ENCODE measurements at regions not wholly inside any gene's neighbourhood (a gene's known extent, or its start where the extent isn't known, plus 50 kb on each side); places are given as distances from the start of the nearest gene placed in this dataset.

DNA sequence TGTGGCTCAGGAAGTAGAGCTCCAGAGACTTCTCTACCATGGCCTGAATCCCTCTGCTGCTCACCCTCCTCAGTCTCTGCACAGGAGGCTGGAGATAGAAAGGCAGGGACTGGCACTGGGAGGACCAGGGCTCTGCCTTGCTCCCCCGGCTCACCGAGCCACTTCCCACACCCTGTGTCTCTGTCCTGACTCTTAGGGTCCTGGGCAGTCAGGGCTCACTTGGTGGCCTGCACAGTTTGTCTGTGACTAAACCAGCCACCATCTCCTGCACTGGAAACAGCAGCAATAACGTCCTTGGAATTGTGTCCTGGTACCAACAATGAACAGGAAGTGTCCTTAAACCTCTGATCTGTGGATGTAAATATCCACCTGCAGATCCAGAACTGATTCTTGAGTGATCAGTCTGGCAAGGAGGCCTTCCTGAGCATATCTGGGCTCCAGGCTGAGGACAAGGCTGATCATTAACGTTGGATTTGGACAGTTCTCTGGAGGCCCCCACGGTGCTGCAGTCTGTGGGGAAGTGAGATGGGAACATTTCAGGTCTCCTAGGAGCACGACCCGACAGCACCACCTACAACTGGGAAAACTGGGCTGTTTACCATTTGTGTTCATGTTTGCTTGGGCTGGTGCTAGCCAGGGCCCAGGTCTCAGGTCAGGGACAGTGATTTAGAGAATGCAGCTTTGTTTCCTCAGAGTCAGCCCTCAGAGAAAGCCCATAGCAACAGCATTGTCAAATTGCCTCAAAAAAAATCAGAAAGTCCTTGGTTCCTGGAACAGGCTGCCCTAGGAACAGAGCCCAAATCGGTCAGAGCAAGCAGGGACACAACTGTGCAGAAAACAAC, 82.5 kb downstream of the ZNF280B start:
- CTCF ChIA-PET (ENCODE audit: partially characterized antibody): interaction anchor here (1.6 kb wide), 1 partner anchor 11 kb away, joined by 4 read pairs; no protein-coding TSS in a partner anchor
- H3K27ac Mint-ChIP-seq: no peak overlapping the region
- no peaks in the 10 kb centered on the region for H3K36me3 ChIP-seq (ENCODE audit: insufficient read depth, low read length)
- H3K9me3 Mint-ChIP-seq: no peaks in the 10 kb centered on the region
- H3K27me3 Mint-ChIP-seq: peaks cover 6 to 22% of the 10 kb centered on the region in 2 donors
- H3K9me3 ChIP-seq (ENCODE audit: control insufficient read depth in 1 of 2, low read length in 2 of 2): no peaks in the 10 kb centered on the region
- H3K27ac ChIP-seq (ENCODE audit: low read depth, low read length): no peak overlapping the region
- H3K4me1 Mint-ChIP-seq: no peaks in the 10 kb centered on the region
- no peak overlapping the region for H3K4me3 Mint-ChIP-seq
- no peaks in the 10 kb centered on the region for H3K4me1 ChIP-seq (ENCODE audit: insufficient read depth, low read length)
- POLR2A ChIA-PET (ENCODE audit: partially characterized antibody): no interaction called here
- intact Hi-C loops (cut with micrococcal nuclease): no loop called here
- H3K27me3 ChIP-seq (ENCODE audit: insufficient read depth, low read length): no peaks in the 10 kb centered on the region
- no peaks in the 10 kb centered on the region for H3K36me3 Mint-ChIP-seq
- no peak overlapping the region for H3K4me3 ChIP-seq (ENCODE audit: low read length in 2 of 2)
- DNase-seq: no peak

DNA sequence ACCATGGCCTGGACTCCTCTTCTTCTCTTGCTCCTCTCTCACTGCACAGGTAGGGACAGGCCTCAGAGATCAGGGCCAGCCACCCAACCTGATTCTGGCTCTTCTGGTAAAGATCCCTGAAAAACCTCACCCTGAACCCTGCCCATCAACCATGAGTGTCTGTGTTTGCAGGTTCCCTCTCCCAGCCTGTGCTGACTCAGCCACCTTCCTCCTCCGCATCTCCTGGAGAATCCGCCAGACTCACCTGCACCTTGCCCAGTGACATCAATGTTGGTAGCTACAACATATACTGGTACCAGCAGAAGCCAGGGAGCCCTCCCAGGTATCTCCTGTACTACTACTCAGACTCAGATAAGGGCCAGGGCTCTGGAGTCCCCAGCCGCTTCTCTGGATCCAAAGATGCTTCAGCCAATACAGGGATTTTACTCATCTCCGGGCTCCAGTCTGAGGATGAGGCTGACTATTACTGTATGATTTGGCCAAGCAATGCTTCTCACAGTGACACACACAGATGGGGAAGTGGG, 80.9 kb downstream of the ZNF280B start:
- Histone ChIP-seq H3K4me3 (ENCODE audit: low read length in 2 of 2) (no peak overlapping the region), H3K36me3 (ENCODE audit: insufficient read depth, low read length) (no peaks in the 10 kb centered on the region), H3K27ac (ENCODE audit: low read depth, low read length) (no peak overlapping the region), H3K4me1 (ENCODE audit: insufficient read depth, low read length) (no peaks in the 10 kb centered on the region), H3K9me3 (ENCODE audit: control insufficient read depth in 1 of 2, low read length in 2 of 2) (no peaks in the 10 kb centered on the region), H3K27me3 (ENCODE audit: insufficient read depth, low read length) (no peaks in the 10 kb centered on the region)
- POLR2A ChIA-PET (ENCODE audit: partially characterized antibody): no interaction called here
- Mint-ChIP-seq H3K4me3 (no peak overlapping the region), H3K4me1 (no peaks in the 10 kb centered on the region), H3K27me3 (peaks cover 6 to 17% of the 10 kb centered on the region in 2 donors), H3K9me3 (no peaks in the 10 kb centered on the region), H3K27ac (no peak overlapping the region), H3K36me3 (no peaks in the 10 kb centered on the region)
- intact Hi-C loops (cut with micrococcal nuclease): no loop called here
- CTCF ChIA-PET (ENCODE audit: partially characterized antibody): no interaction called here
- no peak for DNase-seq

DNA sequence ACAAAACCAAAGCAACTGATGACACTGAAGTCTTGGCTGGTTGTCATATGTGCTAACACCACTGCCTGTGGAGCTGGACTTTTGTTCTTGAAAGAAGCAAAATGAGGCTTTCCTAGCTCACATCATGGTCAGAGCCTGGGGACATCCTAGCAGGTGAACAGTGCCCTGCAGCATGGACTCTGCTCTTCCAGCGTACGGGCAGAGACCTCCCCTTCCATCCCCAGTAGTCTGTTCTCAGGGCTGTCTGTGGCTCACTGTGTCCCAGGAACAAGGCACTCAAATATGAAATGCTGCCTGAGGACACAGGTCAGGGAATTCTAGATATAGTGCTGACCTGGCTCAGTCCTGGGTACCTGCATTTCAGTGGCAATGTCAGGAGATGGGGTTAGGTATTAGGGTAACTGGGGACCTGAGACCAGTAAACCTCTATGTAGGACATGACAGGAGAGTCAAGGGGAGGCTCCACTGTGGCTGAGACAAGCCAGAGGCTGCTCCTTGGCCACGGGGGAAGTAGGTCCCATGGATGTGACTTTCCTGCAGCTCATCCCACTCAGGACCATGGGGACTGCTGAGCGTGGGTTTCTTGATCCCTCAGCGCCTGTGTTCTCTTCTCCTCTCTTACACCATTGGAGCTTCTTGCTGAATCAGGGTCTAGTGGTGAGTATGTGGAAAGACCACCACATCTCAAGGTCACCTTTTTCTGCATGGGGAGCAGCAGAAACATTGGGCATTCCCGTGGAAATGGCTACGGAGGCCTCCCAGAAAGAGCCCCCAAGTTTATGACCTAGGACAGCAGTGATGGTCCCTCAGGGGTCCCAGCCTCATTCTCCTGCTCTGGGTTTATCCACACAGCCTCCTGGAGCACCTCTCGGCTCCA, 80.1 kb downstream of the ZNF280B start:
- Histone ChIP-seq H3K27me3 (ENCODE audit: insufficient read depth, low read length) (no peaks in the 10 kb centered on the region), H3K36me3 (ENCODE audit: insufficient read depth, low read length) (no peaks in the 10 kb centered on the region), H3K9me3 (ENCODE audit: control insufficient read depth in 1 of 2, low read length in 2 of 2) (no peaks in the 10 kb centered on the region), H3K4me1 (ENCODE audit: insufficient read depth, low read length) (no peaks in the 10 kb centered on the region), H3K4me3 (ENCODE audit: low read length in 2 of 2) (no peak overlapping the region), H3K27ac (ENCODE audit: low read depth, low read length) (no peak overlapping the region)
- Mint-ChIP-seq H3K9me3 (no peaks in the 10 kb centered on the region), H3K27me3 (peaks cover 6 to 14% of the 10 kb centered on the region in 2 donors), H3K36me3 (no peaks in the 10 kb centered on the region), H3K27ac (no peak overlapping the region), H3K4me1 (no peaks in the 10 kb centered on the region), H3K4me3 (no peak overlapping the region)
- POLR2A ChIA-PET (ENCODE audit: partially characterized antibody): no interaction called here
- CTCF ChIA-PET (ENCODE audit: partially characterized antibody): interaction anchor here (0.8 kb wide), 1 partner anchor 28 kb away, joined by 3 read pairs; no protein-coding TSS in a partner anchor
- intact Hi-C loops (cut with micrococcal nuclease): no loop called here
- no peak for DNase-seq

DNA sequence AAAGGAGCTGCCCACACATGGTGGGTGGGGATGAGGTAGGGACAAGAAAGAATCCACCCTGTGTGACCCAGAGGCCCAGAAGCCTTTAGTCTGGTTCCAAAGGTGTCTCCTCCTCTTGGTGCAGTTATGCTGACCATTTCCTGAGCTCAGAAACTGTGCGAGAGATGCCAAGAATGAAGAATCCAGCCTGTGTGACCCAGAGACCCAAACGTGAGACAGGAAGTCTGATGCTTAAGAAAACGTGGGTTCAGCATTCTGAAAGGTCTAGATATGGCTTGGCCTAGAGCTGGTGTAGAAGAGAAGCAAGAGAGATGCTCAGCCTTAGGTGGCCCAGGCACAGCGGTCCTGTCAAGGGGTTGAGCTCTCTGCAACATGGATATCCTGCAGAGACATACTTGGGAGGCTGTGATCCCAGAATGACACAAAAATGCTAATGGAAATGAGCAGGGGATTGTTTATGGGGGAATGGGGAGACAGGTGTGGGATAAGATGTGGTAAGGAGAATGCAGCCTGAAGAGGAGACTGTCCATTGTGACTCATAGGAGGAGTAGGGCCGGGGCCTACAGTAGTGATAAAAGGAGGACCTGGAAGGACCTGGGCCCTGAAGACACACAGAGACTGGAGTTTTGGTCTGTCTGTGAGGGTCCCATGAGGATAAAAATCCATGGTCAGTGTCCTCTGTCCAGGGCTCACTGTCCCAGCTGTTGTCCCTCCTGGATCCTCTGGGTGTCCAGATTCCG, 79.0 kb downstream of the ZNF280B start:
- no peak overlapping the region for H3K4me3 Mint-ChIP-seq
- Histone ChIP-seq H3K36me3 (ENCODE audit: insufficient read depth, low read length) (no peaks in the 10 kb centered on the region), H3K27me3 (ENCODE audit: insufficient read depth, low read length) (no peaks in the 10 kb centered on the region), H3K4me1 (ENCODE audit: insufficient read depth, low read length) (no peaks in the 10 kb centered on the region), H3K9me3 (ENCODE audit: control insufficient read depth in 1 of 2, low read length in 2 of 2) (no peaks in the 10 kb centered on the region), H3K27ac (ENCODE audit: low read depth, low read length) (no peak overlapping the region), H3K4me3 (ENCODE audit: low read length in 2 of 2) (no peak overlapping the region)
- H3K4me1 Mint-ChIP-seq: no peaks in the 10 kb centered on the region
- intact Hi-C loops (cut with micrococcal nuclease): loop anchor here (5.0 kb wide), 1 partner anchor 222 kb away; no protein-coding TSS in a partner anchor
- ChIA-PET POLR2A (ENCODE audit: partially characterized antibody) (no interaction called here), CTCF (ENCODE audit: partially characterized antibody) (interaction anchor here (1.4 to 3.6 kb wide), 3 partner anchors 7 to 21 kb away, joined by 4 to 19 read pairs (median 4); no protein-coding TSS in a partner anchor)
- H3K27ac Mint-ChIP-seq: no peak overlapping the region
- DNase-seq: no peak
- H3K36me3 Mint-ChIP-seq: no peaks in the 10 kb centered on the region
- H3K9me3 Mint-ChIP-seq: no peaks in the 10 kb centered on the region
- H3K27me3 Mint-ChIP-seq: peaks cover 5 to 12% of the 10 kb centered on the region in 2 donors

GRCh38 chr22:22430111-22430820, 78.3 kb downstream of the ZNF280B start:
- no peaks in the 10 kb centered on the region for H3K36me3 ChIP-seq (ENCODE audit: insufficient read depth, low read length)
- intact Hi-C loops (cut with micrococcal nuclease): loop anchor here (5.0 kb wide), 1 partner anchor 223 kb away; no protein-coding TSS in a partner anchor
- ChIA-PET CTCF (ENCODE audit: partially characterized antibody) (interaction anchor here (0.9 to 3.6 kb wide), 5 partner anchors 8 to 21 kb away, joined by 3 to 19 read pairs (median 4); no protein-coding TSS in a partner anchor), POLR2A (ENCODE audit: partially characterized antibody) (no interaction called here)
- H3K9me3 ChIP-seq (ENCODE audit: control insufficient read depth in 1 of 2, low read length in 2 of 2): no peaks in the 10 kb centered on the region
- Mint-ChIP-seq H3K9me3 (no peaks in the 10 kb centered on the region), H3K27ac (no peak overlapping the region), H3K36me3 (no peaks in the 10 kb centered on the region), H3K4me1 (no peaks in the 10 kb centered on the region), H3K27me3 (peaks cover 2 to 11% of the 10 kb centered on the region in 2 donors), H3K4me3 (no peak overlapping the region)
- no peaks in the 10 kb centered on the region for H3K4me1 ChIP-seq (ENCODE audit: insufficient read depth, low read length)
- H3K4me3 ChIP-seq (ENCODE audit: low read length in 2 of 2): no peak overlapping the region
- H3K27ac ChIP-seq (ENCODE audit: low read depth, low read length): no peak overlapping the region
- no peaks in the 10 kb centered on the region for H3K27me3 ChIP-seq (ENCODE audit: insufficient read depth, low read length)
- DNase-seq: no peak

GRCh38 chr22:22431271-22432220, 77.0 kb downstream of the ZNF280B start:
- no peaks in the 10 kb centered on the region for H3K9me3 Mint-ChIP-seq

More at GRCh38 chr22:22431271-22432220, 77.0 kb downstream of the ZNF280B start:
- no peaks in the 10 kb centered on the region for H3K9me3 ChIP-seq (ENCODE audit: control insufficient read depth in 1 of 2, low read length in 2 of 2)
- H3K4me3 ChIP-seq (ENCODE audit: low read length in 2 of 2): no peak overlapping the region
- no peaks in the 10 kb centered on the region for H3K27me3 ChIP-seq (ENCODE audit: insufficient read depth, low read length)
- ChIA-PET CTCF (ENCODE audit: partially characterized antibody) (interaction anchor here (0.7 to 3.6 kb wide), 5 partner anchors 9 to 145 kb away, joined by 3 to 19 read pairs (median 4); no protein-coding TSS in a partner anchor), POLR2A (ENCODE audit: partially characterized antibody) (interaction anchor here (0.6 kb wide), 1 partner anchor 48 kb away, joined by 3 read pairs; no protein-coding TSS in a partner anchor)
- H3K27ac ChIP-seq (ENCODE audit: low read depth, low read length): no peak overlapping the region
- intact Hi-C loops (cut with micrococcal nuclease): loop anchor here (5.0 kb wide), 1 partner anchor 224 kb away; no protein-coding TSS in a partner anchor
- peaks cover 0 to 12% of the 10 kb centered on the region in 2 donors for H3K27me3 Mint-ChIP-seq
- no peaks in the 10 kb centered on the region for H3K4me1 ChIP-seq (ENCODE audit: insufficient read depth, low read length)
- H3K36me3 Mint-ChIP-seq: no peaks in the 10 kb centered on the region
- no peaks in the 10 kb centered on the region for H3K36me3 ChIP-seq (ENCODE audit: insufficient read depth, low read length)
- no peak overlapping the region for H3K27ac Mint-ChIP-seq
- H3K4me1 Mint-ChIP-seq: no peaks in the 10 kb centered on the region
- H3K4me3 Mint-ChIP-seq: no peak overlapping the region
- DNase-seq: peak; percentile 23 to 39 (median 35)

All from CD4-positive, alpha-beta memory T cell (primary cell).